ENCODE measurements at regions not wholly inside any gene's neighbourhood (a gene's known extent, or its start where the extent isn't known, plus 50 kb on each side); places are given as distances from the start of the nearest gene placed in this dataset.

GRCh38 chr1:233549917-233550316 lies 64.0 kb upstream of the KCNK1 start:
- H3K27me3 Mint-ChIP-seq (ENCODE audit: insufficient read depth, unreplicated experiment) = no peaks in the 10 kb centered on the region
- DNase-seq (ENCODE audit: unreplicated experiment) = no peak
- no peaks in the 10 kb centered on the region for H3K36me3 Mint-ChIP-seq (ENCODE audit: insufficient read depth, unreplicated experiment)
- TF ChIP-seq CTCF (IDR thresholded peaks at IDR 0.05; ENCODE audit: unreplicated experiment) = no peak
- POLR2A ChIA-PET = no interaction called here
- no TSS peak for BruUV-seq (replicated peaks)
- intact Hi-C loops (cut with micrococcal nuclease) = no loop called here
- CTCF ChIA-PET = no interaction called here
- H3K4me3 Mint-ChIP-seq (ENCODE audit: unreplicated experiment) = no peak overlapping the region
- no peaks in the 10 kb centered on the region for H3K9me3 Mint-ChIP-seq (ENCODE audit: unreplicated experiment)
- H3K4me1 Mint-ChIP-seq (ENCODE audit: insufficient read depth, unreplicated experiment) = no peaks in the 10 kb centered on the region
- no peak overlapping the region for H3K27ac Mint-ChIP-seq (ENCODE audit: low read depth, unreplicated experiment)

DNA sequence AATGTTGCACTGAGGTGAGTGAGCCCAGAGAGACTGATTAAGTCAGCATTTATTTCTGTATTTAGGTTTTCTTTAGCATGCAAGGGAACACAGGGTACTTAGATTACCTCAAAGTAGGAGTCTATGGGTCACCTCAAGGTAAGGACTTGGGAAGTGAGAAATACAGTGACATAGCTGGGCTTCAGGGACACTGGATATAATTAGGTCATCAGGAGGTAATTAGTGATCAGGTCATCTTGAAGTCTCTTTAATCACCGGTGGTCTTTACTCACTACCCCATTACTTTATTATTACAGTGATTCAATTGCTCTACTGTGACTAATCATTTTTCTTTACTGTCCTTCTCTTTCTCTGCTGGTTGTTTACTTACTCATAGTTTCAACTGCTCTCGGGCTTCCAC lies 59.9 kb upstream of the KCNK1 start:
- Mint-ChIP-seq H3K9me3 (ENCODE audit: unreplicated experiment) (no peaks in the 10 kb centered on the region), H3K27me3 (ENCODE audit: insufficient read depth, unreplicated experiment) (peaks cover 15% of the 10 kb centered on the region)
- intact Hi-C loops (cut with micrococcal nuclease) = no loop called here

GRCh38 chr1:233561708-233562426 lies 52.0 kb upstream of the KCNK1 start:
- intact Hi-C loops (cut with micrococcal nuclease) = no loop called here
- peaks cover 53% of the 10 kb centered on the region for H3K27me3 Mint-ChIP-seq (ENCODE audit: insufficient read depth, unreplicated experiment)
- CTCF ChIA-PET = interaction anchor here (0.5 to 1.3 kb wide), 4 partner anchors 13 to 121 kb away, joined by 3 read pairs; no protein-coding TSS in a partner anchor
- no peak overlapping the region for H3K27ac Mint-ChIP-seq (ENCODE audit: low read depth, unreplicated experiment)
- H3K36me3 Mint-ChIP-seq (ENCODE audit: insufficient read depth, unreplicated experiment) = no peaks in the 10 kb centered on the region
- peaks cover 28% of the 10 kb centered on the region for H3K9me3 Mint-ChIP-seq (ENCODE audit: unreplicated experiment)
- no peak for DNase-seq (ENCODE audit: unreplicated experiment)
- H3K4me1 Mint-ChIP-seq (ENCODE audit: insufficient read depth, unreplicated experiment) = no peaks in the 10 kb centered on the region
- no peak for TF ChIP-seq CTCF (IDR thresholded peaks at IDR 0.05; ENCODE audit: unreplicated experiment)
- H3K4me3 Mint-ChIP-seq (ENCODE audit: unreplicated experiment) = no peak overlapping the region
- BruUV-seq (replicated peaks) = no TSS peak
- POLR2A ChIA-PET = interaction anchor here (1.3 kb wide), 1 partner anchor 18 kb away, joined by 4 read pairs; no protein-coding TSS in a partner anchor

More for the DNA sequence above, 59.9 kb upstream of the KCNK1 start:
- DNase-seq (ENCODE audit: unreplicated experiment) = no peak
- Mint-ChIP-seq H3K36me3 (ENCODE audit: insufficient read depth, unreplicated experiment) (no peaks in the 10 kb centered on the region), H3K27ac (ENCODE audit: low read depth, unreplicated experiment) (no peak overlapping the region), H3K4me3 (ENCODE audit: unreplicated experiment) (no peak overlapping the region), H3K4me1 (ENCODE audit: insufficient read depth, unreplicated experiment) (no peaks in the 10 kb centered on the region)
- BruUV-seq (replicated peaks) = no TSS peak
- no peak for TF ChIP-seq CTCF (IDR thresholded peaks at IDR 0.05; ENCODE audit: unreplicated experiment)
- CTCF ChIA-PET = interaction anchor here (0.6 kb wide), 1 partner anchor 34 kb away, joined by 3 read pairs; no protein-coding TSS in a partner anchor
- POLR2A ChIA-PET = interaction anchor here (0.6 to 2.2 kb wide), 4 partner anchors 11 to 263 kb away, joined by 3 to 12 read pairs (median 4); no protein-coding TSS in a partner anchor

Measured in MCF 10A (cell line).